IMR-90 (cell line): ENCODE measurements at regions not wholly inside any gene's neighbourhood (a gene's known extent, or its start where the extent isn't known, plus 50 kb on each side); places are given as distances from the start of the nearest gene placed in this dataset.

ENCODE experiments used
- ATAC-seq: fragments of 200-7000 bp; cut with Tn5 transposase; 2 replicates; pipeline ENCODE4 v1.9.1; 2020; ENCODE audit warnings: low read depth, mild to moderate bottlenecking, moderate library complexity
- BruUV-seq: library from RNA; stranded (reverse); fragments of 400-500 nt; replicated peaks from 2 replicates; lab custom pipeline; 2021; lab: Mats Ljungman, UMichigan
- CTCF ChIA-PET: fragments of 300-600 bp; formaldehyde crosslinking; extraction: SDS; loops from one replicate; lab custom pipeline; 2021; ENCODE audit warnings: antibody characterized with exemption; lab: Yijun Ruan, JAX
- POLR2A ChIA-PET: fragments of 300-600 bp; sonication (Branson Sonifier 250); formaldehyde crosslinking; loops from one replicate; lab custom pipeline; 2022; ENCODE audit warnings: antibody characterized with exemption; ENCODE audit not compliant: unreplicated experiment; lab: Charles Lee
- DNase-seq: peaks from one replicate; pipeline ENCODE4 v3.0.0; 2013
- H2AFZ ChIP-seq: replicated peaks from 2 replicates; pipeline ENCODE3; 2013; ENCODE audit warnings: low read length, mild to moderate bottlenecking; ENCODE audit not compliant: poor library complexity
- H2AK5ac ChIP-seq: 2 replicates; pipeline ENCODE4 v1.6.1; 2013; ENCODE audit warnings: low read depth, low read length, inconsistent platforms
- H2AK9ac ChIP-seq: replicated peaks from 2 replicates; pipeline ENCODE3; 2013; ENCODE audit warnings: mild to moderate bottlenecking, low read depth, low read length, moderate library complexity; ENCODE audit not compliant: poor library complexity
- H2BK120ac ChIP-seq: 2 replicates; pipeline ENCODE4 v1.6.1; 2013; ENCODE audit warnings: low read depth, low read length, inconsistent platforms
- H2BK15ac ChIP-seq: 3 replicates; pipeline ENCODE4 v1.6.1; 2013; ENCODE audit warnings: low read depth, low read length, inconsistent platforms
- H2BK20ac ChIP-seq: 2 replicates; pipeline ENCODE4 v1.6.1; 2013; ENCODE audit warnings: low read depth, mild to moderate bottlenecking, inconsistent platforms, low read length, moderate library complexity
- H2BK5ac ChIP-seq: 2 replicates; pipeline ENCODE4 v1.6.1; 2013; ENCODE audit warnings: mild to moderate bottlenecking, low read depth, low read length, inconsistent platforms; ENCODE audit not compliant: poor library complexity, severe bottlenecking
- H3K14ac ChIP-seq: replicated peaks from 2 replicates; pipeline ENCODE4 v1.6.1; 2013; ENCODE audit warnings: low read depth, low read length, inconsistent platforms
- H3K18ac ChIP-seq: 2 replicates; pipeline ENCODE4 v1.6.1; 2013; ENCODE audit warnings: low read depth, low read length, control low read depth
- H3K23ac ChIP-seq: 2 replicates; pipeline ENCODE4 v1.6.1; 2013; ENCODE audit warnings: low read depth, low read length, inconsistent platforms
- H3K27ac ChIP-seq: 2 replicates; pipeline ENCODE4 v1.5.1; 2013; ENCODE audit warnings: mild to moderate bottlenecking, control low read depth, low read length; ENCODE audit not compliant: insufficient read depth
- H3K27me3 ChIP-seq: 2 replicates; pipeline ENCODE4 v1.6.1; 2013; ENCODE audit warnings: low read length; ENCODE audit not compliant: control insufficient read depth, insufficient read depth
- H3K36me3 ChIP-seq: 2 replicates; pipeline ENCODE4 v1.6.1; 2013; ENCODE audit warnings: low read length, mixed read lengths; ENCODE audit not compliant: control insufficient read depth, insufficient read depth
- H3K4ac ChIP-seq: 2 replicates; pipeline ENCODE4 v1.6.1; 2013; ENCODE audit warnings: low read depth, low read length, inconsistent platforms
- H3K4me1 ChIP-seq: 2 replicates; pipeline ENCODE4 v1.6.1; 2013; ENCODE audit warnings: low read length, mixed read lengths; ENCODE audit not compliant: control insufficient read depth, insufficient read depth
- H3K4me2 ChIP-seq: 2 replicates; pipeline ENCODE4 v1.6.1; 2013; ENCODE audit warnings: low read depth, mild to moderate bottlenecking, control low read depth, low read length, moderate library complexity
- H3K4me3 ChIP-seq: 2 replicates; pipeline ENCODE4 v1.5.1; 2013; ENCODE audit warnings: low read depth, mild to moderate bottlenecking, control low read depth, low read length, moderate library complexity; ENCODE audit not compliant: insufficient read depth
- H3K56ac ChIP-seq: 2 replicates; pipeline ENCODE4 v1.6.1; 2013; ENCODE audit warnings: low read length, inconsistent platforms; ENCODE audit not compliant: insufficient read depth; ENCODE audit errors: extremely low read depth
- H3K79me1 ChIP-seq, 2 experiments: 2 replicates each; pipeline ENCODE4 v1.6.1; 2013; ENCODE audit warnings: low read length in 2 of 2, inconsistent platforms in 1 of 2, low read depth in 1 of 2
- H3K9ac ChIP-seq: 2 replicates; pipeline ENCODE4 v1.6.1; 2013; ENCODE audit warnings: low read depth, low read length, control low read depth
- H3K9me1 ChIP-seq: 2 replicates; pipeline ENCODE4 v1.6.1; 2013; ENCODE audit warnings: low read length, inconsistent platforms; ENCODE audit not compliant: insufficient read depth
- H3K9me3 ChIP-seq: 2 replicates; pipeline ENCODE4 v1.6.1; 2013; ENCODE audit warnings: low read length; ENCODE audit not compliant: control insufficient read depth, insufficient read depth
- H4K20me1 ChIP-seq: 2 replicates; pipeline ENCODE4 v1.6.1; 2013; ENCODE audit warnings: low read length, inconsistent platforms; ENCODE audit not compliant: insufficient read depth
- H4K5ac ChIP-seq: 2 replicates; pipeline ENCODE4 v1.6.1; 2013; ENCODE audit warnings: mild to moderate bottlenecking, low read depth, low read length, control low read depth
- H4K8ac ChIP-seq, 2 experiments: 2 replicates each; pipeline ENCODE4 v1.6.1; 2013; ENCODE audit warnings: low read depth in 2 of 2, low read length in 2 of 2, control low read depth in 1 of 2, inconsistent platforms in 1 of 2
- H4K91ac ChIP-seq: 2 replicates; pipeline ENCODE4 v1.6.1; 2013; ENCODE audit warnings: low read depth, low read length, inconsistent platforms; ENCODE audit not compliant: insufficient read depth
- BHLHE40 ChIP-seq: fragments of 150-350 bp; IDR thresholded peaks from 2 replicates; pipeline ENCODE4 v1.6.1; 2016; ENCODE audit warnings: mild to moderate bottlenecking, low read depth, low read length
- CEBPB ChIP-seq: IDR thresholded peaks from 2 replicates; pipeline ENCODE4 v1.6.1; 2012; ENCODE audit warnings: low read depth, low read length, improper control_type of control experiment
- CHD1 ChIP-seq: IDR thresholded peaks from 2 replicates; pipeline ENCODE4 v1.6.1; 2012; ENCODE audit warnings: low read depth, low read length, improper control_type of control experiment
- MXI1 ChIP-seq: IDR thresholded peaks from 2 replicates; pipeline ENCODE4 v1.6.1; 2012; ENCODE audit warnings: low read depth, mild to moderate bottlenecking, low read length, moderate library complexity, borderline replicate concordance
- NFE2L2 ChIP-seq: fragments of 150-350 bp; IDR thresholded peaks from 2 replicates; pipeline ENCODE4 v1.6.1; 2016; ENCODE audit warnings: low read depth, mild to moderate bottlenecking, low read length
- RAD21 ChIP-seq: IDR thresholded peaks from 2 replicates; pipeline ENCODE4 v1.6.1; 2012; ENCODE audit warnings: low read length, improper control_type of control experiment
- RCOR1 ChIP-seq: IDR thresholded peaks from 2 replicates; pipeline ENCODE4 v1.6.1; 2012; ENCODE audit warnings: mild to moderate bottlenecking, low read length, improper control_type of control experiment; ENCODE audit not compliant: insufficient replicate concordance
- SMC3 ChIP-seq: fragments of 150-350 bp; IDR thresholded peaks from 2 replicates; pipeline ENCODE4 v1.6.1; 2016; ENCODE audit warnings: low read depth, mild to moderate bottlenecking, antibody characterized with exemption, low read length, moderate library complexity
- WGBS, 2 experiments: methylation state at CpG; one replicate each; pipeline versions ENCODE4 v1.1.5 to v1.1.7; 2013; ENCODE audit warnings: missing lambda C conversion rate in 2 of 2; ENCODE audit not compliant: insufficient read length in 1 of 2; ENCODE audit errors: extremely low coverage in 2 of 2; 5-methylcytosine and 5-hydroxymethylcytosine counted together
- dilution Hi-C: fragments of 300-500 bp; cut with HindIII; formaldehyde crosslinking; loops from one replicate; pipeline ENCODE4 v1.14.3; 2018; ENCODE audit warnings: low sequenced_read_pairs; ENCODE audit not compliant: unreplicated experiment
- in situ Hi-C: fragments of 300-500 bp; cut with MboI; formaldehyde crosslinking; loops from 3 replicates; pipeline ENCODE4 v1.14.3; 2019; ENCODE audit warnings: low sequenced_read_pairs, inconsistent platforms, mixed read lengths
- intact Hi-C: fragments of 100-400 bp; cut with micrococcal nuclease; formaldehyde crosslinking; loops from 2 replicates; pipeline ENCODE4 v1.10.0; 2022
- TF ChIP-seq, protein P1 (sequence below): fragments of 150-350 bp; IDR thresholded peaks from 2 replicates; pipeline ENCODE4 v1.6.1; 2017; ENCODE audit warnings: mild to moderate bottlenecking, antibody characterized with exemption, low read length, low read depth

GRCh38 chr17:73706428-73706827, 62.2 kb upstream of the SDK2 start:
- dilution Hi-C loops (no loop called here), in situ Hi-C loops (loop anchor here (25.0 kb wide), 2 partner anchors 94 to 269 kb away; no protein-coding TSS in a partner anchor), intact Hi-C loops (no loop called here)
- H4K5ac ChIP-seq: no peak overlapping the region
- H3K56ac ChIP-seq: no peak overlapping the region
- CTCF ChIA-PET: no interaction called here
- H3K79me1 ChIP-seq: no peaks in the 10 kb centered on the region
- ATAC-seq (no peak), DNase-seq (no peak)
- no peaks in the 10 kb centered on the region for H4K20me1 ChIP-seq
- peaks cover 40% of the 10 kb centered on the region for H3K9me3 ChIP-seq
- H2BK20ac ChIP-seq: no peak overlapping the region
- TF ChIP-seq CEBPB (no peak), RAD21 (no peak), BHLHE40 (no peak), MXI1 (no peak), SMC3 (no peak), NFE2L2 (no peak), RCOR1 (no peak), CHD1 (no peak)
- TF ChIP-seq, protein P1, sequence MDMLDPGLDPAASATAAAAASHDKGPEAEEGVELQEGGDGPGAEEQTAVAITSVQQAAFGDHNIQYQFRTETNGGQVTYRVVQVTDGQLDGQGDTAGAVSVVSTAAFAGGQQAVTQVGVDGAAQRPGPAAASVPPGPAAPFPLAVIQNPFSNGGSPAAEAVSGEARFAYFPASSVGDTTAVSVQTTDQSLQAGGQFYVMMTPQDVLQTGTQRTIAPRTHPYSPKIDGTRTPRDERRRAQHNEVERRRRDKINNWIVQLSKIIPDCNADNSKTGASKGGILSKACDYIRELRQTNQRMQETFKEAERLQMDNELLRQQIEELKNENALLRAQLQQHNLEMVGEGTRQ: no peak
- POLR2A ChIA-PET: no interaction called here
- H3K14ac ChIP-seq: no peak overlapping the region
- H2AK5ac ChIP-seq: no peak overlapping the region
- no peak overlapping the region for H3K4ac ChIP-seq
- H3K4me1 ChIP-seq: no peaks in the 10 kb centered on the region
- no peak overlapping the region for H2AFZ ChIP-seq
- no peak overlapping the region for H3K9ac ChIP-seq
- no peak overlapping the region for H2BK5ac ChIP-seq
- H3K27me3 ChIP-seq: no peaks in the 10 kb centered on the region
- no CpG with 5 or more reads among the region's 12 CpGs for WGBS, 2 experiments
- no peak overlapping the region for H3K23ac ChIP-seq
- H3K9me1 ChIP-seq: no peaks in the 10 kb centered on the region
- H4K91ac ChIP-seq: no peak overlapping the region
- H2AK9ac ChIP-seq: no peak overlapping the region
- H3K4me2 ChIP-seq: no peak overlapping the region
- no TSS peak for BruUV-seq
- H2BK15ac ChIP-seq: no peak overlapping the region
- H3K4me3 ChIP-seq: no peak overlapping the region
- no peak overlapping the region for H2BK120ac ChIP-seq
- no peak overlapping the region for H3K18ac ChIP-seq
- no peak overlapping the region for H3K27ac ChIP-seq
- H4K8ac ChIP-seq: no peak overlapping the region
- no peaks in the 10 kb centered on the region for H3K36me3 ChIP-seq
